Islet of Langerhans (tissue), 1 donor: ENCODE measurements at regions not wholly inside any gene's neighbourhood (a gene's known extent, or its start where the extent isn't known, plus 50 kb on each side); places are given as distances from the start of the nearest gene placed in this dataset.

Source experiments
- FAIRE-seq: peaks from one replicate; lab custom pipeline; 2011; peaks lifted over from hg19 to GRCh38; lab: Jason Lieb, UNC

- no peak for FAIRE-seq
Observed at GRCh38 chr14:106837870-106838269, 1311.5 kb downstream of the TMEM121 start.

- FAIRE-seq = no peak
Observed at GRCh38 chr14:106838991-106839769, 1312.8 kb downstream of the TMEM121 start.

GRCh38 chr14:106840258-106840657, 1313.9 kb downstream of the TMEM121 start:
- FAIRE-seq = no peak

- FAIRE-seq = no peak
Observed at GRCh38 chr14:106840991-106841390, 1314.6 kb downstream of the TMEM121 start.

GRCh38 chr14:106841701-106842100, 1315.3 kb downstream of the TMEM121 start:
- no peak for FAIRE-seq

- no peak for FAIRE-seq
Observed at GRCh38 chr14:106842687-106843086, 1316.3 kb downstream of the TMEM121 start.

GRCh38 chr14:106843386-106843785, 1317.0 kb downstream of the TMEM121 start:
- no peak for FAIRE-seq

- FAIRE-seq = no peak
Observed at GRCh38 chr14:106843951-106844483, 1317.6 kb downstream of the TMEM121 start.

GRCh38 chr14:106844608-106845285, 1318.4 kb downstream of the TMEM121 start:
- no peak for FAIRE-seq

- peak; percentile 5 for FAIRE-seq
Observed at GRCh38 chr14:106845286-106846087, 1319.1 kb downstream of the TMEM121 start.

- peak; percentile 33 for FAIRE-seq
Observed at GRCh38 chr14:106846218-106846617, 1319.8 kb downstream of the TMEM121 start.

GRCh38 chr14:106848330-106849121, 1322.1 kb downstream of the TMEM121 start:
- FAIRE-seq = no peak

- no peak for FAIRE-seq
Observed at GRCh38 chr14:106850913-106851825, 1324.8 kb downstream of the TMEM121 start.

GRCh38 chr14:106872611-106873446, 1346.4 kb downstream of the TMEM121 start:
- FAIRE-seq = no peak

- no peak for FAIRE-seq
Observed at GRCh38 chr14:106874350-106874749, 1348.0 kb downstream of the TMEM121 start.

- no peak for FAIRE-seq
Observed at GRCh38 chr14:106875503-106875902, 1349.1 kb downstream of the TMEM121 start.

- no peak for FAIRE-seq
Observed at GRCh38 chr14:106876711-106877110, 1350.3 kb downstream of the TMEM121 start.

- no peak for FAIRE-seq
Observed at GRCh38 chr14:106877517-106877916, 1351.1 kb downstream of the TMEM121 start.

GRCh38 chr14:106879241-106879640, 1352.9 kb downstream of the TMEM121 start:
- no peak for FAIRE-seq

- no peak for FAIRE-seq
Observed at GRCh38 chr14:106883218-106883692, 1356.9 kb downstream of the TMEM121 start.
